ENCODE measurements at regions not wholly inside any gene's neighbourhood (a gene's known extent, or its start where the extent isn't known, plus 50 kb on each side); places are given as distances from the start of the nearest gene placed in this dataset.

DNA sequence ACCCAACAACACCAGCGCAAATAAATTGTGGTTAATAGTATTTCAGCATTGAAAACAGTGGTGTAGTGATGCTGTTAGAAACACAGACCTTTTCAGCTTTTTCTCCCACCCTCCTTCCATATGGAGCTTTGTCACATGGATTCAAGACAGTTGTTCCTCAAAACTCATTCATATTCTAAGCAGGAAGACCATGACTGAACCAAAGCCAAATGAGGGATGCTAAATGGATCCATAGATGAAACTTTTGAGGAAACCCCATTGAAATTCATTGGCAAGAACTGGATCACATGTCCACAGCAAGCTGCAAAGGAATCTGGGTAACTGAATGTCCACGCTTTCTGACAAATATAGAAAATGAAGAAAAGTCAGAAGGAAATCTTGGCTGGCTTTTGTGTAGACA lies 615.1 kb upstream of the NETO1 start:
- WGBS: 90% methylated on average over 2 of the region's 2 CpGs
- no peak for TF ChIP-seq EGR1 (IDR thresholded peaks at IDR 0.05; ENCODE audit: low read depth in 2 of 2)
- TF ChIP-seq HNF4G (IDR thresholded peaks at IDR 0.05): no peak
- TF ChIP-seq JUND (IDR thresholded peaks at IDR 0.05): no peak
- TF ChIP-seq, protein P1, sequence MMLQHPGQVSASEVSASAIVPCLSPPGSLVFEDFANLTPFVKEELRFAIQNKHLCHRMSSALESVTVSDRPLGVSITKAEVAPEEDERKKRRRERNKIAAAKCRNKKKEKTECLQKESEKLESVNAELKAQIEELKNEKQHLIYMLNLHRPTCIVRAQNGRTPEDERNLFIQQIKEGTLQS (IDR thresholded peaks at IDR 0.05): no peak
- TF ChIP-seq, protein P2, sequence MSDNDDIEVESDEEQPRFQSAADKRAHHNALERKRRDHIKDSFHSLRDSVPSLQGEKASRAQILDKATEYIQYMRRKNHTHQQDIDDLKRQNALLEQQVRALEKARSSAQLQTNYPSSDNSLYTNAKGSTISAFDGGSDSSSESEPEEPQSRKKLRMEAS (IDR thresholded peaks at IDR 0.05): no peak
- TF ChIP-seq, protein P3, sequence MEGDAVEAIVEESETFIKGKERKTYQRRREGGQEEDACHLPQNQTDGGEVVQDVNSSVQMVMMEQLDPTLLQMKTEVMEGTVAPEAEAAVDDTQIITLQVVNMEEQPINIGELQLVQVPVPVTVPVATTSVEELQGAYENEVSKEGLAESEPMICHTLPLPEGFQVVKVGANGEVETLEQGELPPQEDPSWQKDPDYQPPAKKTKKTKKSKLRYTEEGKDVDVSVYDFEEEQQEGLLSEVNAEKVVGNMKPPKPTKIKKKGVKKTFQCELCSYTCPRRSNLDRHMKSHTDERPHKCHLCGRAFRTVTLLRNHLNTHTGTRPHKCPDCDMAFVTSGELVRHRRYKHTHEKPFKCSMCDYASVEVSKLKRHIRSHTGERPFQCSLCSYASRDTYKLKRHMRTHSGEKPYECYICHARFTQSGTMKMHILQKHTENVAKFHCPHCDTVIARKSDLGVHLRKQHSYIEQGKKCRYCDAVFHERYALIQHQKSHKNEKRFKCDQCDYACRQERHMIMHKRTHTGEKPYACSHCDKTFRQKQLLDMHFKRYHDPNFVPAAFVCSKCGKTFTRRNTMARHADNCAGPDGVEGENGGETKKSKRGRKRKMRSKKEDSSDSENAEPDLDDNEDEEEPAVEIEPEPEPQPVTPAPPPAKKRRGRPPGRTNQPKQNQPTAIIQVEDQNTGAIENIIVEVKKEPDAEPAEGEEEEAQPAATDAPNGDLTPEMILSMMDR (IDR thresholded peaks at IDR 0.05; ENCODE audit: low read depth, low read length, missing input control): no peak
- TF ChIP-seq, protein P4, sequence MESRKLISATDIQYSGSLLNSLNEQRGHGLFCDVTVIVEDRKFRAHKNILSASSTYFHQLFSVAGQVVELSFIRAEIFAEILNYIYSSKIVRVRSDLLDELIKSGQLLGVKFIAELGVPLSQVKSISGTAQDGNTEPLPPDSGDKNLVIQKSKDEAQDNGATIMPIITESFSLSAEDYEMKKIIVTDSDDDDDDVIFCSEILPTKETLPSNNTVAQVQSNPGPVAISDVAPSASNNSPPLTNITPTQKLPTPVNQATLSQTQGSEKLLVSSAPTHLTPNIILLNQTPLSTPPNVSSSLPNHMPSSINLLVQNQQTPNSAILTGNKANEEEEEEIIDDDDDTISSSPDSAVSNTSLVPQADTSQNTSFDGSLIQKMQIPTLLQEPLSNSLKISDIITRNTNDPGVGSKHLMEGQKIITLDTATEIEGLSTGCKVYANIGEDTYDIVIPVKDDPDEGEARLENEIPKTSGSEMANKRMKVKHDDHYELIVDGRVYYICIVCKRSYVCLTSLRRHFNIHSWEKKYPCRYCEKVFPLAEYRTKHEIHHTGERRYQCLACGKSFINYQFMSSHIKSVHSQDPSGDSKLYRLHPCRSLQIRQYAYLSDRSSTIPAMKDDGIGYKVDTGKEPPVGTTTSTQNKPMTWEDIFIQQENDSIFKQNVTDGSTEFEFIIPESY (IDR thresholded peaks at IDR 0.05): no peak
- TF ChIP-seq NR2F2 (IDR thresholded peaks at IDR 0.05): no peak
- no peak for TF ChIP-seq TAF1 (conservative IDR thresholded peaks at IDR 0.05)
- no peak for TF ChIP-seq YY1 (IDR thresholded peaks at IDR 0.05)
- TF ChIP-seq, protein P5, sequence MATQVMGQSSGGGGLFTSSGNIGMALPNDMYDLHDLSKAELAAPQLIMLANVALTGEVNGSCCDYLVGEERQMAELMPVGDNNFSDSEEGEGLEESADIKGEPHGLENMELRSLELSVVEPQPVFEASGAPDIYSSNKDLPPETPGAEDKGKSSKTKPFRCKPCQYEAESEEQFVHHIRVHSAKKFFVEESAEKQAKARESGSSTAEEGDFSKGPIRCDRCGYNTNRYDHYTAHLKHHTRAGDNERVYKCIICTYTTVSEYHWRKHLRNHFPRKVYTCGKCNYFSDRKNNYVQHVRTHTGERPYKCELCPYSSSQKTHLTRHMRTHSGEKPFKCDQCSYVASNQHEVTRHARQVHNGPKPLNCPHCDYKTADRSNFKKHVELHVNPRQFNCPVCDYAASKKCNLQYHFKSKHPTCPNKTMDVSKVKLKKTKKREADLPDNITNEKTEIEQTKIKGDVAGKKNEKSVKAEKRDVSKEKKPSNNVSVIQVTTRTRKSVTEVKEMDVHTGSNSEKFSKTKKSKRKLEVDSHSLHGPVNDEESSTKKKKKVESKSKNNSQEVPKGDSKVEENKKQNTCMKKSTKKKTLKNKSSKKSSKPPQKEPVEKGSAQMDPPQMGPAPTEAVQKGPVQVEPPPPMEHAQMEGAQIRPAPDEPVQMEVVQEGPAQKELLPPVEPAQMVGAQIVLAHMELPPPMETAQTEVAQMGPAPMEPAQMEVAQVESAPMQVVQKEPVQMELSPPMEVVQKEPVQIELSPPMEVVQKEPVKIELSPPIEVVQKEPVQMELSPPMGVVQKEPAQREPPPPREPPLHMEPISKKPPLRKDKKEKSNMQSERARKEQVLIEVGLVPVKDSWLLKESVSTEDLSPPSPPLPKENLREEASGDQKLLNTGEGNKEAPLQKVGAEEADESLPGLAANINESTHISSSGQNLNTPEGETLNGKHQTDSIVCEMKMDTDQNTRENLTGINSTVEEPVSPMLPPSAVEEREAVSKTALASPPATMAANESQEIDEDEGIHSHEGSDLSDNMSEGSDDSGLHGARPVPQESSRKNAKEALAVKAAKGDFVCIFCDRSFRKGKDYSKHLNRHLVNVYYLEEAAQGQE (IDR thresholded peaks at IDR 0.05): no peak
- no peak for TF ChIP-seq SP1 (IDR thresholded peaks at IDR 0.05)
- TF ChIP-seq HNF4A (conservative IDR thresholded peaks at IDR 0.05): no peak
- no peak for TF ChIP-seq RAD21 (IDR thresholded peaks at IDR 0.05)

DNA sequence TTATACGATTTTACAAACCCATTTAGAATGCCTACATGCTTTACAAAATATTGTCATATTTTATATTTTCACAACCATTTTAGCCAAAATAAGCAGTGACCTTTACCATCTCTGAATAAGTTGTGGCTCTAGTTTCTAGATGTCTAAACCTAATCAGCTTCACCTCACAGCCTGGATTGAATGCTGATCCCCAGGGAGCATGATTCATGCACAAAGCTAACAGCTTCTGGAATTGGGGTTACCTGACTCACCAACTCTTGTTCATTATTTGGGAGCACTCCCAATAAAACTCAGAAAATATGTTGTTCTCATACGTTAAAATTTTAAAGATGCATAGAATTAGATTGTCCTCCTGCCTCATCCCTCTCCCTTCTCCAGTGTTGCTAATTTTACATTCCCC lies 611.7 kb upstream of the NETO1 start:
- DNase-seq (ENCODE audit: low spot score): no peak
- Histone ChIP-seq H3K4me3 (ENCODE audit: low read depth in 1 of 3, low read length in 3 of 3) (no peak overlapping the region), H3K27ac (ENCODE audit: low read depth in 1 of 2, low read length in 2 of 2) (no peak overlapping the region), H3K27me3 (ENCODE audit: control insufficient read depth in 4 of 4, insufficient read depth in 4 of 4, low read length in 3 of 4) (peaks cover 0 to 4% (median 0%) of the 10 kb centered on the region in 4 donors), H3K4me1 (ENCODE audit: control insufficient read depth in 4 of 4, insufficient read depth in 4 of 4, low read length in 3 of 4) (no peaks in the 10 kb centered on the region), H3K9ac (ENCODE audit: low read depth in 1 of 2, low read length in 2 of 2) (no peak overlapping the region), H3K36me3 (ENCODE audit: control insufficient read depth in 4 of 4, insufficient read depth in 3 of 4, low read depth in 1 of 4, low read length in 3 of 4) (no peaks in the 10 kb centered on the region), H3K9me3 (ENCODE audit: control insufficient read depth in 4 of 4, low read length in 3 of 4) (peaks cover 0 to 4% (median 0%) of the 10 kb centered on the region in 4 donors)
- 71% methylated on average over 2 of the region's 2 CpGs for WGBS
- TF ChIP-seq JUND (IDR thresholded peaks at IDR 0.05) (no peak), EGR1 (IDR thresholded peaks at IDR 0.05; ENCODE audit: low read depth in 2 of 2) (no peak), FOXA2 (IDR thresholded peaks at IDR 0.05) (no peak), RXRA (IDR thresholded peaks at IDR 0.05) (no peak), HNF4G (IDR thresholded peaks at IDR 0.05) (no peak), RAD21 (IDR thresholded peaks at IDR 0.05) (no peak), NR2F2 (IDR thresholded peaks at IDR 0.05) (no peak), GABPA (IDR thresholded peaks at IDR 0.05 in 1 of 2, conservative IDR thresholded peaks at IDR 0.05 in 1 of 2) (no peak), FOXA1 (IDR thresholded peaks at IDR 0.05) (no peak), TAF1 (conservative IDR thresholded peaks at IDR 0.05) (no peak), SP1 (IDR thresholded peaks at IDR 0.05) (no peak)
- TF ChIP-seq, protein P4 (IDR thresholded peaks at IDR 0.05): no peak
- TF ChIP-seq, protein P3 (IDR thresholded peaks at IDR 0.05; ENCODE audit: low read depth, low read length, missing input control): no peak

More for the DNA sequence above, 615.1 kb upstream of the NETO1 start:
- Histone ChIP-seq H3K27me3 (ENCODE audit: control insufficient read depth in 4 of 4, insufficient read depth in 4 of 4, low read length in 3 of 4) (peaks cover 0 to 4% (median 0%) of the 10 kb centered on the region in 4 donors), H3K4me1 (ENCODE audit: control insufficient read depth in 4 of 4, insufficient read depth in 4 of 4, low read length in 3 of 4) (no peaks in the 10 kb centered on the region), H3K27ac (ENCODE audit: low read depth in 1 of 2, low read length in 2 of 2) (no peak overlapping the region), H3K36me3 (ENCODE audit: control insufficient read depth in 4 of 4, insufficient read depth in 3 of 4, low read depth in 1 of 4, low read length in 3 of 4) (no peaks in the 10 kb centered on the region), H3K4me3 (ENCODE audit: low read depth in 1 of 3, low read length in 3 of 3) (no peak overlapping the region), H3K9ac (ENCODE audit: low read depth in 1 of 2, low read length in 2 of 2) (no peak overlapping the region), H3K9me3 (ENCODE audit: control insufficient read depth in 4 of 4, low read length in 3 of 4) (peaks cover 0 to 3% (median 0%) of the 10 kb centered on the region in 4 donors)
- DNase-seq (ENCODE audit: low spot score): no peak

Measured in liver (tissue), 8 donors.